ENCODE measurements at regions not wholly inside any gene's neighbourhood (a gene's known extent, or its start where the extent isn't known, plus 50 kb on each side); places are given as distances from the start of the nearest gene placed in this dataset.

DNA sequence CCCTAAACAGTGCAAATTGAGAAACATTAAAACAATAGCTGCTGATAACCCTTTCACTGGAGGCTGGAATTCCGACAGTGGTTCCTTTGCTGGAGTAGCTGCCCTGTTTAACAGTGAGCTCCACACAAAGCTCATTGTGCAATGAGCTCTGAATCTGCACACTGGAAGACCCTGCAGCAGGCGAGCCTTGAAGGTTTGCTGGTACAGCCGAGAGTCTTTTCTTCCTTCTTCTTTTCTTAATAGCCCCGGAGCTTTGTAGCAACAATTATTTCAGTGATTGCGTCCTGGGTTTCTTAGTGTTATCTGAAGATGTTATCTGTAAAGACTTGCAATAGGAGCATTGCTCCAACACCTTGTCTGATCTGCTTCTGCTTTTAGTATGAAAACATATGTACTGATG is 50.8 kb upstream of the CXCR4 start:
- DNase-seq: no peak

DNA sequence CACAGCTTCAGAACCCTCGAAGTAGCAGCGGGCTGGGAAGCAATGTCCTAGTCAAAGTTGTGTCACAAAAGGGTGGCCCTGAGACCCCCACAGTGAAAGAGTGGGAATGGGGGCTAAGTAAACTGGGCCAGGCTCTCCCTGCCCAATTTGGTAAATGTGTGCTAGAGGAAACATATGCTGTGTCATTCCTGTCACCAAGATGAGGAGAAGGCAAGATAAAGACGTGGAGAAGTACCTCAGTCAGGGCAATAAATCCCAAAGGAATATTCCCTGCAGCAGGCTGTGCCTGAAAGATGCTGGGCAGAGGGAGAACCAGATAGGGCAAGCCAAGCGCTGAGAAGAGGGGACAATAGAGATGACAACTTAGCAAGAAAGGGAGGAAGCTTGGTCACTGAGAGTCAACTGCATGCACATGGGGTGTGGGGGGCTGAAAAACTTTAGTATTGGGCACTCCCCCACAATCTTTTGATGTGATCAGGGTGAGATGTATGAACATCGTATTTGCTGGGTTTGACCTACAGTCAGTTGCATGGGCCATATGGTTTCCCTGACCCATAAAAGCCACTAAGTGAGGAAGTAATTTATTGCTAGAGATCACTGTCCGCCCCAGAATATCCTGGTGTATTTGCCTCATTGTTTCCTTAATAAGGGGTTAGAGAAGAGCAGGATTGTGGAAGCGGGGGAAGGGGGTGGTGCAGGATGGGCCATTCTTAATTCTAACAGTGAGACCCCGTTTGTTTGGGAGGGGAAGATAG is 49.9 kb upstream of the CXCR4 start:
- DNase-seq: no peak
